Spleen (tissue), 7 donors: ENCODE measurements at regions not wholly inside any gene's neighbourhood (a gene's known extent, or its start where the extent isn't known, plus 50 kb on each side); places are given as distances from the start of the nearest gene placed in this dataset.

ENCODE experiments used
- CTCF ChIP-seq, 11 experiments: fragments of 200-600 bp in 7 of 11; fragments of 450-650 bp in 4 of 11; sonication (generic) in 4 of 11; IDR thresholded peaks in 8 of 11; conservative IDR thresholded peaks in 3 of 11; 1 replicate in 7 of 11; 2 replicates in 4 of 11; pipeline versions ENCODE4 v1.4.0 to v1.8.0; 2016 to 2021; ENCODE audit warnings: antibody characterized with exemption in 11 of 11, inconsistent platforms in 4 of 11, mild to moderate bottlenecking in 1 of 11
- POLR2A ChIP-seq, 3 donors: fragments of 450-650 bp; IDR thresholded peaks; one replicate each; pipeline ENCODE4 v1.5.1; 2017; ENCODE audit warnings: antibody characterized with exemption in 3 of 3, mild to moderate bottlenecking in 1 of 3
- POLR2AphosphoS5 ChIP-seq, 3 donors: sonication (generic); formaldehyde crosslinking; IDR thresholded peaks; one replicate each; pipeline ENCODE4 v1.5.1; 2017; ENCODE audit warnings: antibody characterized with exemption in 3 of 3
- donor health status: DM: no; HTN: no; CAD: no; lungs with moderate emphysema.
- donor health status: DM: no; HTN: no; CAD: no.
- donor health status: DM: no; HTN: no; CAD: no.

- no peak for TF ChIP-seq CTCF (IDR thresholded peaks at IDR 0.05 in 8 of 11, conservative IDR thresholded peaks at IDR 0.05 in 3 of 11)
- TF ChIP-seq POLR2A (IDR thresholded peaks at IDR 0.05), result no peak
- TF ChIP-seq POLR2AphosphoS5 (IDR thresholded peaks at IDR 0.05), result no peak
These were observed 1223.8 kb downstream of the NXPH1 start for GRCh38 chr7:9657257-9657656.
